ENCODE measurements at regions not wholly inside any gene's neighbourhood (a gene's known extent, or its start where the extent isn't known, plus 50 kb on each side); places are given as distances from the start of the nearest gene placed in this dataset.

DNA sequence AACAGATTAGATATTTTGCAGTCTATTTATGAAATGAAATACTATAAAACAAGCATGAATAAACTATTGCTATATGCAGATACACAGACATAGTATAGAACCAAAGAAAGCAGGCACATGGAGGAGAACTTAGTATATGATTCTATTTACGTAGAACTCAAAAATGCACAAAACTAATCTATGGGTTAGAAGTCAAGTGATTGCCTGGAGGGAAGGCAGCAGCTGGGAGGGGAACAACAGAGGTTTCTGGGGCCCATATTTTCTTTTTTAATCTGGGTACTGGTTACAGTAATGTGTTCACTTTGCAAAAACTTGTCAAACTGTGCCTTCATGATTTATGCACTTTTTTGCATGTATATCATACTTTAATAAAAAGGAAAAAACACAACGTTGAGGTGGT is 202.0 kb downstream of the BCAT1 start:
- H3K36me3 ChIP-seq (ENCODE audit: control insufficient read depth in 1 of 2, insufficient read depth in 2 of 2, low read length in 2 of 2) = no peaks in the 10 kb centered on the region
- RAD21 ChIA-PET (ENCODE audit: low non-redundant PET in 1 of 2, low total read pairs in 2 of 2, uncharacterized antibody in 2 of 2, unreplicated experiment in 2 of 2) = no interaction called here
- DNase-seq (ENCODE audit: low read depth, low spot score) = no peak
- H3K9me2 ChIP-seq (ENCODE audit: insufficient read depth) = no peaks in the 10 kb centered on the region
- POLR2A ChIA-PET = no interaction called here
- no peak overlapping the region for H3K4me3 ChIP-seq (replicated peaks in 1 of 2; ENCODE audit: low read depth in 1 of 2, low read length in 2 of 2)
- H3K9me3 ChIP-seq (ENCODE audit: control insufficient read depth in 1 of 2, insufficient read depth in 1 of 2, low read depth in 1 of 2, low read length in 2 of 2) = peaks cover 0 to 3% of the 10 kb centered on the region in 2 experiments; a peak in 1 of 4 replicates
- H3K4me2 ChIP-seq (ENCODE audit: low read length) = no peak overlapping the region
- TF ChIP-seq ZFX (IDR thresholded peaks at IDR 0.05) = no peak
- TF ChIP-seq EZH2 (IDR thresholded peaks at IDR 0.05) = no peak
- TF ChIP-seq CEBPB (IDR thresholded peaks at IDR 0.05; ENCODE audit: low read depth) = no peak
- no peak for TF ChIP-seq ZNF274 (IDR thresholded peaks at IDR 0.05; ENCODE audit: low read depth, low read length)
- no peak for TF ChIP-seq JUND (IDR thresholded peaks at IDR 0.05)
- no peak for TF ChIP-seq SRF (IDR thresholded peaks at IDR 0.05; ENCODE audit: low read depth)
- TF ChIP-seq EZH2phosphoT487 (IDR thresholded peaks at IDR 0.05; ENCODE audit: borderline replicate concordance) = no peak
- TF ChIP-seq, protein P1, sequence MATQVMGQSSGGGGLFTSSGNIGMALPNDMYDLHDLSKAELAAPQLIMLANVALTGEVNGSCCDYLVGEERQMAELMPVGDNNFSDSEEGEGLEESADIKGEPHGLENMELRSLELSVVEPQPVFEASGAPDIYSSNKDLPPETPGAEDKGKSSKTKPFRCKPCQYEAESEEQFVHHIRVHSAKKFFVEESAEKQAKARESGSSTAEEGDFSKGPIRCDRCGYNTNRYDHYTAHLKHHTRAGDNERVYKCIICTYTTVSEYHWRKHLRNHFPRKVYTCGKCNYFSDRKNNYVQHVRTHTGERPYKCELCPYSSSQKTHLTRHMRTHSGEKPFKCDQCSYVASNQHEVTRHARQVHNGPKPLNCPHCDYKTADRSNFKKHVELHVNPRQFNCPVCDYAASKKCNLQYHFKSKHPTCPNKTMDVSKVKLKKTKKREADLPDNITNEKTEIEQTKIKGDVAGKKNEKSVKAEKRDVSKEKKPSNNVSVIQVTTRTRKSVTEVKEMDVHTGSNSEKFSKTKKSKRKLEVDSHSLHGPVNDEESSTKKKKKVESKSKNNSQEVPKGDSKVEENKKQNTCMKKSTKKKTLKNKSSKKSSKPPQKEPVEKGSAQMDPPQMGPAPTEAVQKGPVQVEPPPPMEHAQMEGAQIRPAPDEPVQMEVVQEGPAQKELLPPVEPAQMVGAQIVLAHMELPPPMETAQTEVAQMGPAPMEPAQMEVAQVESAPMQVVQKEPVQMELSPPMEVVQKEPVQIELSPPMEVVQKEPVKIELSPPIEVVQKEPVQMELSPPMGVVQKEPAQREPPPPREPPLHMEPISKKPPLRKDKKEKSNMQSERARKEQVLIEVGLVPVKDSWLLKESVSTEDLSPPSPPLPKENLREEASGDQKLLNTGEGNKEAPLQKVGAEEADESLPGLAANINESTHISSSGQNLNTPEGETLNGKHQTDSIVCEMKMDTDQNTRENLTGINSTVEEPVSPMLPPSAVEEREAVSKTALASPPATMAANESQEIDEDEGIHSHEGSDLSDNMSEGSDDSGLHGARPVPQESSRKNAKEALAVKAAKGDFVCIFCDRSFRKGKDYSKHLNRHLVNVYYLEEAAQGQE (IDR thresholded peaks at IDR 0.05; ENCODE audit: low read depth) = no peak
- TF ChIP-seq TCF7L2 (IDR thresholded peaks at IDR 0.05; ENCODE audit: borderline replicate concordance, extremely low read depth, insufficient read depth, insufficient read length) = no peak
- TF ChIP-seq, protein P2, sequence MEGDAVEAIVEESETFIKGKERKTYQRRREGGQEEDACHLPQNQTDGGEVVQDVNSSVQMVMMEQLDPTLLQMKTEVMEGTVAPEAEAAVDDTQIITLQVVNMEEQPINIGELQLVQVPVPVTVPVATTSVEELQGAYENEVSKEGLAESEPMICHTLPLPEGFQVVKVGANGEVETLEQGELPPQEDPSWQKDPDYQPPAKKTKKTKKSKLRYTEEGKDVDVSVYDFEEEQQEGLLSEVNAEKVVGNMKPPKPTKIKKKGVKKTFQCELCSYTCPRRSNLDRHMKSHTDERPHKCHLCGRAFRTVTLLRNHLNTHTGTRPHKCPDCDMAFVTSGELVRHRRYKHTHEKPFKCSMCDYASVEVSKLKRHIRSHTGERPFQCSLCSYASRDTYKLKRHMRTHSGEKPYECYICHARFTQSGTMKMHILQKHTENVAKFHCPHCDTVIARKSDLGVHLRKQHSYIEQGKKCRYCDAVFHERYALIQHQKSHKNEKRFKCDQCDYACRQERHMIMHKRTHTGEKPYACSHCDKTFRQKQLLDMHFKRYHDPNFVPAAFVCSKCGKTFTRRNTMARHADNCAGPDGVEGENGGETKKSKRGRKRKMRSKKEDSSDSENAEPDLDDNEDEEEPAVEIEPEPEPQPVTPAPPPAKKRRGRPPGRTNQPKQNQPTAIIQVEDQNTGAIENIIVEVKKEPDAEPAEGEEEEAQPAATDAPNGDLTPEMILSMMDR (IDR thresholded peaks at IDR 0.05 in 2 of 3, conservative IDR thresholded peaks at IDR 0.05 in 1 of 3; ENCODE audit: borderline replicate concordance in 1 of 3, insufficient read depth in 1 of 3, low read depth in 2 of 3, low read length in 2 of 3) = no peak
- no peak for TF ChIP-seq RAD21 (IDR thresholded peaks at IDR 0.05; ENCODE audit: low read depth)
- H3K9ac ChIP-seq (ENCODE audit: low read length) = no peak overlapping the region
- no peak overlapping the region for H2AFZ ChIP-seq (ENCODE audit: low read depth, low read length, poor library complexity, severe bottlenecking)
- no peak overlapping the region for H3K27ac ChIP-seq (ENCODE audit: low read depth, low read length)
- H3K4me1 ChIP-seq (ENCODE audit: control insufficient read depth in 1 of 2, insufficient read depth in 2 of 2, low read length in 2 of 2) = no peaks in the 10 kb centered on the region
- no peak for ATAC-seq
- no peaks in the 10 kb centered on the region for H3K79me2 ChIP-seq (ENCODE audit: insufficient read depth, low read length)
- intact Hi-C loops (cut with micrococcal nuclease) = no loop called here
- BruUV-seq (replicated peaks) = no TSS peak
- CTCF ChIA-PET = no interaction called here
- no peaks in the 10 kb centered on the region for H3K27me3 ChIP-seq (ENCODE audit: insufficient read depth, low read length)
- H4K20me1 ChIP-seq (ENCODE audit: insufficient read depth) = no peaks in the 10 kb centered on the region

All from HCT116 (cell line).